ENCODE measurements at regions not wholly inside any gene's neighbourhood (a gene's known extent, or its start where the extent isn't known, plus 50 kb on each side); places are given as distances from the start of the nearest gene placed in this dataset.

DNA sequence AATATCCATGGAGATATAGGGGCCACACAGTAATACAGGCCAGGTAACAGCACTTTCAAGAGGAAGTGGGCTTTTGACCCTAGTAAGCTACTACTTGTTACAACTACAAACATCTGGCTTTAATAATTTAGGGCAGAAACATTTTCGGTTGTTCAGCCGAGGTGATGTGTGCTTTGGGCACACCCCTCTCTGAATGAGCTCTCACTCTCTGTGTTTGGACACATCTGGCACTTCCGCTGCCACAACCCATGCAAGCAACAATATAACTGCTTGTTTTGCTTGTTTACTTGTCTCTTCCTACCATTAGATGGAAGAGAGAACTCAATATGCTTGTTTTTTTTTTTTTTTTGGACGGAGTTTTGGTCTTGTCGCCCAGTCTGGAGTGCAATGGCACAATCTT lies 277.2 kb downstream of the HS3ST1 start:
- CTCF ChIA-PET = no interaction called here
- POLR2A ChIA-PET (ENCODE audit: unreplicated experiment) = no interaction called here
- Histone ChIP-seq H2AFZ (no peak overlapping the region), H3K79me2 (ENCODE audit: low read depth) (no peaks in the 10 kb centered on the region), H3K4me3 (no peak overlapping the region), H3K4me1 (replicated peaks; ENCODE audit: insufficient read depth) (no peaks in the 10 kb centered on the region), H3F3A (ENCODE audit: insufficient read depth, low read depth) (no peaks in the 10 kb centered on the region), H3K9me2 (ENCODE audit: insufficient read depth) (no peaks in the 10 kb centered on the region), H4K20me1 (ENCODE audit: insufficient read depth) (no peaks in the 10 kb centered on the region), H3K27me3 (ENCODE audit: insufficient read depth, low read depth) (no peaks in the 10 kb centered on the region), H3K27ac (no peak overlapping the region), H3K9me3 (ENCODE audit: insufficient read depth, low read depth) (no peaks in the 10 kb centered on the region), H3K36me3 (ENCODE audit: low read depth) (no peaks in the 10 kb centered on the region), H3K4me2 (no peak overlapping the region)
- intact Hi-C loops (cut with micrococcal nuclease; ENCODE audit: unreplicated experiment) = no loop called here
- TF ChIP-seq, protein P1, sequence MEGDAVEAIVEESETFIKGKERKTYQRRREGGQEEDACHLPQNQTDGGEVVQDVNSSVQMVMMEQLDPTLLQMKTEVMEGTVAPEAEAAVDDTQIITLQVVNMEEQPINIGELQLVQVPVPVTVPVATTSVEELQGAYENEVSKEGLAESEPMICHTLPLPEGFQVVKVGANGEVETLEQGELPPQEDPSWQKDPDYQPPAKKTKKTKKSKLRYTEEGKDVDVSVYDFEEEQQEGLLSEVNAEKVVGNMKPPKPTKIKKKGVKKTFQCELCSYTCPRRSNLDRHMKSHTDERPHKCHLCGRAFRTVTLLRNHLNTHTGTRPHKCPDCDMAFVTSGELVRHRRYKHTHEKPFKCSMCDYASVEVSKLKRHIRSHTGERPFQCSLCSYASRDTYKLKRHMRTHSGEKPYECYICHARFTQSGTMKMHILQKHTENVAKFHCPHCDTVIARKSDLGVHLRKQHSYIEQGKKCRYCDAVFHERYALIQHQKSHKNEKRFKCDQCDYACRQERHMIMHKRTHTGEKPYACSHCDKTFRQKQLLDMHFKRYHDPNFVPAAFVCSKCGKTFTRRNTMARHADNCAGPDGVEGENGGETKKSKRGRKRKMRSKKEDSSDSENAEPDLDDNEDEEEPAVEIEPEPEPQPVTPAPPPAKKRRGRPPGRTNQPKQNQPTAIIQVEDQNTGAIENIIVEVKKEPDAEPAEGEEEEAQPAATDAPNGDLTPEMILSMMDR (conservative IDR thresholded peaks at IDR 0.05) = no peak
- no peak for TF ChIP-seq EZH2 (IDR thresholded peaks at IDR 0.05; ENCODE audit: low read depth)
- BruUV-seq (replicated peaks) = no TSS peak
- no peak for DNase-seq

- no peak overlapping the region for H3K4me3 ChIP-seq
- no peak overlapping the region for H3K27ac ChIP-seq
- BruUV-seq (replicated peaks) = no TSS peak
Measured at GRCh38 chr4:11149612-11150259, 279.0 kb downstream of the HS3ST1 start.

GRCh38 chr4:11139871-11140270 lies 288.8 kb downstream of the HS3ST1 start:
- Histone ChIP-seq H3K36me3 (ENCODE audit: low read depth) (no peaks in the 10 kb centered on the region), H3K4me1 (replicated peaks; ENCODE audit: insufficient read depth) (no peaks in the 10 kb centered on the region), H3K4me2 (no peak overlapping the region), H4K20me1 (ENCODE audit: insufficient read depth) (no peaks in the 10 kb centered on the region), H3K9me2 (ENCODE audit: insufficient read depth) (no peaks in the 10 kb centered on the region), H3K27me3 (ENCODE audit: insufficient read depth, low read depth) (no peaks in the 10 kb centered on the region), H3K79me2 (ENCODE audit: low read depth) (no peaks in the 10 kb centered on the region), H3K9me3 (ENCODE audit: insufficient read depth, low read depth) (no peaks in the 10 kb centered on the region), H3K27ac (no peak overlapping the region), H3K4me3 (no peak overlapping the region), H2AFZ (no peak overlapping the region), H3F3A (ENCODE audit: insufficient read depth, low read depth) (no peaks in the 10 kb centered on the region)
- CTCF ChIA-PET = no interaction called here
- intact Hi-C loops (cut with micrococcal nuclease; ENCODE audit: unreplicated experiment) = no loop called here
- no peak for DNase-seq
- POLR2A ChIA-PET (ENCODE audit: unreplicated experiment) = no interaction called here
- BruUV-seq (replicated peaks) = no TSS peak
- TF ChIP-seq, protein P1 (conservative IDR thresholded peaks at IDR 0.05) = no peak
- no peak for TF ChIP-seq EZH2 (IDR thresholded peaks at IDR 0.05; ENCODE audit: low read depth)

More at GRCh38 chr4:11149612-11150259, 279.0 kb downstream of the HS3ST1 start:
- intact Hi-C loops (cut with micrococcal nuclease; ENCODE audit: unreplicated experiment) = no loop called here
- Histone ChIP-seq H2AFZ (no peak overlapping the region), H3K36me3 (ENCODE audit: low read depth) (no peaks in the 10 kb centered on the region), H3K4me2 (no peak overlapping the region), H3K9me3 (ENCODE audit: insufficient read depth, low read depth) (no peaks in the 10 kb centered on the region), H3K9me2 (ENCODE audit: insufficient read depth) (no peaks in the 10 kb centered on the region), H4K20me1 (ENCODE audit: insufficient read depth) (no peaks in the 10 kb centered on the region), H3K4me1 (replicated peaks; ENCODE audit: insufficient read depth) (no peaks in the 10 kb centered on the region), H3K27me3 (ENCODE audit: insufficient read depth, low read depth) (no peaks in the 10 kb centered on the region), H3F3A (ENCODE audit: insufficient read depth, low read depth) (no peaks in the 10 kb centered on the region), H3K79me2 (ENCODE audit: low read depth) (no peaks in the 10 kb centered on the region)
- POLR2A ChIA-PET (ENCODE audit: unreplicated experiment) = no interaction called here
- no peak for DNase-seq
- CTCF ChIA-PET = no interaction called here
- TF ChIP-seq, protein P1 (conservative IDR thresholded peaks at IDR 0.05) = no peak
- TF ChIP-seq EZH2 (IDR thresholded peaks at IDR 0.05; ENCODE audit: low read depth) = no peak
